ENCODE measurements at regions not wholly inside any gene's neighbourhood (a gene's known extent, or its start where the extent isn't known, plus 50 kb on each side); places are given as distances from the start of the nearest gene placed in this dataset.

DNA sequence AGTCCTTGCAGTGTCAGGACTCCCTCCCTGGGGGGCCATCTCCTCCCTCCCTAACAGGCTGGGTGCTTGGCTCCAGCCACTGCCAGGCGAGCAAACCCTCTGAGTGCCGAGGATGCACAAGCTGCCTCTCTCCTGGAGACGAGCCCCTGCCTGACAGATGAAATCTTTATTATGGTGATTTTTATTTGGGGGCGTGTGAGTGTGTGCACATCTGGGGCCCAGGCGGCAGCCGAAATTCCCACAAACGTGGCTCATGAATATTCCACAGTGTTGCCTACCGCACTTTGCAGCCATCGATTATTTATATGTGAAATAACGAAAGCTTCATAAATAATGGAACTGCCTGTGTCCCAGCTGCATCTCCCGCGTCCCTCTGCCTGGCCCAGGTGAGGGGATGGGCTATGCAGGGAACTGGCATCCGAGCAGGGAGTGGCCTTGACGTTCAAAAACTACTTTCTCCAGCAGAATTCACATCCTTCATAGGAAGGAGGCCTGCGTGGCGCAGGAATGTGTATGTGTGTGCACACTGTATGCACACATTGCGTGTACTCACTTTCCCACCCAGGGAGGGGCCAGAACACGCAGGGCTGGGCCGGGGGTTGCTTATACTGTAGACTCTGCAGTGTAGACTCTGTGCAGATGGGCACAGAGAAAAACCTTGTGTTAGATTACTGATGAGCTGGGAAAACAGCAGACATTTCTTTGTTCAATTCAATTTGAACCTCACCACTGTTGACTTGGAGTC lies 73.1 kb downstream of the UBIAD1 start:
- TF ChIP-seq CTCF (IDR thresholded peaks at IDR 0.05; ENCODE audit: control extremely low read depth, extremely low read depth, low read depth, missing control alignments) = no peak
- POLR2A ChIA-PET = no interaction called here
- CTCF ChIA-PET = interaction anchor here (1.6 to 2.1 kb wide), 2 partner anchors 18 to 26 kb away, joined by 3 to 5 read pairs; no protein-coding TSS in a partner anchor
- DNase-seq (ENCODE audit: extremely low spot score) = no peak

- ChIA-PET POLR2A (no interaction called here), CTCF (no interaction called here)
- no peak for TF ChIP-seq CTCF (IDR thresholded peaks at IDR 0.05; ENCODE audit: control extremely low read depth, extremely low read depth, low read depth, missing control alignments)
- DNase-seq (ENCODE audit: extremely low spot score) = no peak
Measured at GRCh38 chr1:11350265-11350664, 77.3 kb downstream of the UBIAD1 start.

- CTCF ChIA-PET = no interaction called here
- POLR2A ChIA-PET = no interaction called here
- no peak for TF ChIP-seq CTCF (IDR thresholded peaks at IDR 0.05; ENCODE audit: control extremely low read depth, extremely low read depth, low read depth, missing control alignments)
- no peak for DNase-seq (ENCODE audit: extremely low spot score)
Measured at GRCh38 chr1:11352058-11352715, 79.2 kb downstream of the UBIAD1 start.

DNA sequence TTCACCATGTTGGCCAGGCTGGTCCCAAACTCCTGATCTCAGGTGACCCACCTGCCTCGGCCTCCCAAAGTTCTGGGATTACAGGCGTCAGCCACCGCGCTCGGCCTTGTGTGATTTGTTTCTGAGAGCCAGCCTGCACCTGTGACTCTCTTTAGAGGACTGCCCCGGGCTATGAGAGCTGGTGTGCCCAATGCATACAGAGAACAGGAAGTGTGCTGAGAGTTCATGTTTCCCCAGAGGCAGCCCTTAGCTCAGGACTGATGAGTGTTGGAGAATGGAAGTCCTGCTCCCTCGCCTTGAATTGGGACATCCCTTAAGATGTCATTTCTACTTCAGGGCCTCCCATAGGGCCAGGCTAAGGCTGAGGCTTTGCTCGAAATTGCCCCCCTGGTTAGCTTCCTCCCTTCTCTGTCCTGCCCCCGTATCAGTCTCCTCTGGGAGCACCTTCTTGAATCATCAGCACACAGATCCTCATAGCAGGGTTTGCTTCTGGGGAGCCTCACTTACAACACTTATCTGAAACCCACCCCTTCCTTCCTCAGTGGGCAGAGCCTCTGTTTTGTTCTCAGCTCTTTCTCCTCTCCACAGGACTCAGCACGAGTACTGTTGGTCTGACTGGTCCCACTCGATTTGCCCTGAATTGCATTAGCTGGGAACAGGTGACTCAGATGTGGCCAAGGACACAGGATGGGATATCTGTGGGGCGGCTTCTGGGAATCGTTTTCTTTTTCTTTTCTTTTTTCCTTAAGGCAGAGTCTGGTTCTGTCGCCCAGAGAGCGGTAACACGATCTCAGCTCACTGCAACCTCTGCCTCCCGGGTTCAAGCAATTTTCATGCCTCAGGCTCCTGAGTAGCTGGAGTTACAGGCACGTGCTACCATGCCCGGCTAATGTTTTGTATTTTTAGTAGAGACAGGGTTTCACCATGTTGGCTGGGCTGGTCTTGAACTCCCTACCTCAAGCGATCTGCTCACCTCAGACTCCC lies 80.1 kb downstream of the UBIAD1 start:
- TF ChIP-seq CTCF (IDR thresholded peaks at IDR 0.05; ENCODE audit: control extremely low read depth, extremely low read depth, low read depth, missing control alignments) = no peak
- ChIA-PET CTCF (no interaction called here), POLR2A (no interaction called here)
- no peak for DNase-seq (ENCODE audit: extremely low spot score)

DNA sequence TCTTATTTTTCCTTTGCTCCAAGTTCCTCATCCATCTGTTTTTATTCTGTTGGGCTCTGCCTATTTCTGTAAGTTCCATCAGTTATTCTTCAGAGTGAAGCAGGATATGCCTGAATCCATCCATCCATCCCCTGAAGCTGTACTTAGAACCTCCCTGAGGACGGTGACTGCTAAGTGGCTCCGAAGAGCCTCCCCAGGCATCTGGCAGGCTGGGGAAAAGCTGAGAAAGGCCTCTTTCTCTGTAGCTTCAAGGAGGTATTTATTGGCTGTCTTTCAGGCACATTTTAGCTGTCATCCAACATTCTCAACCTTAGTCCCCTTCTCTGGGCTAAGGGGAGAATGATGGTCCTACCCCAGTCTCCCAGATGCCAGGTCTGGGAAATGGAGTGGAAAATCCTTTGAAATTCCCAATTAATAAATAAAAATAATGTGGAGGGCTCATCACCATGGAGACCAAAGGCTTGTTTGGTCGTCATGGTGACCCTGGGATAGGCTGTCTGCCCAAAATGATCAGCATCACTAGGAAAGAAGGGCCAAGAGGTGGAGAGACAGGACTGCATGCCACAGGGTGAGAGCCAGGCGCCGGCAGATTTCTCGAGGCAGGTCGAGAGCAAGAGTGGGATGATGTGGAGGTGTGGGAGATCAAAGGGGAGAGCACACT lies 82.0 kb downstream of the UBIAD1 start:
- POLR2A ChIA-PET = no interaction called here
- TF ChIP-seq CTCF (IDR thresholded peaks at IDR 0.05; ENCODE audit: control extremely low read depth, extremely low read depth, low read depth, missing control alignments) = no peak
- DNase-seq (ENCODE audit: extremely low spot score) = no peak
- CTCF ChIA-PET = no interaction called here
